ENCODE measurements at regions not wholly inside any gene's neighbourhood (a gene's known extent, or its start where the extent isn't known, plus 50 kb on each side); places are given as distances from the start of the nearest gene placed in this dataset.

GRCh38 chrX:44705817-44706551 lies 137.8 kb upstream of the DUSP21 start (continued):
- TF ChIP-seq, protein P1, sequence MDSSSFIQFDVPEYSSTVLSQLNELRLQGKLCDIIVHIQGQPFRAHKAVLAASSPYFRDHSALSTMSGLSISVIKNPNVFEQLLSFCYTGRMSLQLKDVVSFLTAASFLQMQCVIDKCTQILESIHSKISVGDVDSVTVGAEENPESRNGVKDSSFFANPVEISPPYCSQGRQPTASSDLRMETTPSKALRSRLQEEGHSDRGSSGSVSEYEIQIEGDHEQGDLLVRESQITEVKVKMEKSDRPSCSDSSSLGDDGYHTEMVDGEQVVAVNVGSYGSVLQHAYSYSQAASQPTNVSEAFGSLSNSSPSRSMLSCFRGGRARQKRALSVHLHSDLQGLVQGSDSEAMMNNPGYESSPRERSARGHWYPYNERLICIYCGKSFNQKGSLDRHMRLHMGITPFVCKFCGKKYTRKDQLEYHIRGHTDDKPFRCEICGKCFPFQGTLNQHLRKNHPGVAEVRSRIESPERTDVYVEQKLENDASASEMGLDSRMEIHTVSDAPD (CRISPR knock-in tag; IDR thresholded peaks at IDR 0.05): peak; percentile 63; the same call in 1 of the 2 replicates
- TF ChIP-seq, protein P2, sequence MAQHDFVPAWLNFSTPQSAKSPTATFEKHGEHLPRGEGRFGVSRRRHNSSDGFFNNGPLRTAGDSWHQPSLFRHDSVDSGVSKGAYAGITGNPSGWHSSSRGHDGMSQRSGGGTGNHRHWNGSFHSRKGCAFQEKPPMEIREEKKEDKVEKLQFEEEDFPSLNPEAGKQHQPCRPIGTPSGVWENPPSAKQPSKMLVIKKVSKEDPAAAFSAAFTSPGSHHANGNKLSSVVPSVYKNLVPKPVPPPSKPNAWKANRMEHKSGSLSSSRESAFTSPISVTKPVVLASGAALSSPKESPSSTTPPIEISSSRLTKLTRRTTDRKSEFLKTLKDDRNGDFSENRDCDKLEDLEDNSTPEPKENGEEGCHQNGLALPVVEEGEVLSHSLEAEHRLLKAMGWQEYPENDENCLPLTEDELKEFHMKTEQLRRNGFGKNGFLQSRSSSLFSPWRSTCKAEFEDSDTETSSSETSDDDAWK (CRISPR knock-in tag; IDR thresholded peaks at IDR 0.05): no peak
- TF ChIP-seq, protein P3, sequence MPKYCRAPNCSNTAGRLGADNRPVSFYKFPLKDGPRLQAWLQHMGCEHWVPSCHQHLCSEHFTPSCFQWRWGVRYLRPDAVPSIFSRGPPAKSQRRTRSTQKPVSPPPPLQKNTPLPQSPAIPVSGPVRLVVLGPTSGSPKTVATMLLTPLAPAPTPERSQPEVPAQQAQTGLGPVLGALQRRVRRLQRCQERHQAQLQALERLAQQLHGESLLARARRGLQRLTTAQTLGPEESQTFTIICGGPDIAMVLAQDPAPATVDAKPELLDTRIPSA (CRISPR knock-in tag; IDR thresholded peaks at IDR 0.05; ENCODE audit: borderline replicate concordance): no peak
- TF ChIP-seq CREM (IDR thresholded peaks at IDR 0.05) (peak; percentile 27; the same call in 1 of the 2 replicates), CREM (CRISPR knock-in tag; IDR thresholded peaks at IDR 0.05) (no peak), HOXA9 (CRISPR knock-in tag; IDR thresholded peaks at IDR 0.05; ENCODE audit: borderline replicate concordance) (no peak; the same call in 1 of the 2 replicates), PLSCR1 (CRISPR knock-in tag; IDR thresholded peaks at IDR 0.05; ENCODE audit: borderline replicate concordance) (no peak), THRA (CRISPR knock-in tag; IDR thresholded peaks at IDR 0.05; ENCODE audit: borderline replicate concordance) (no peak), POLR2AphosphoS2 (IDR thresholded peaks at IDR 0.05; ENCODE audit: low read depth, low read length) (no peak), EP300 (IDR thresholded peaks at IDR 0.05; ENCODE audit: low read depth in 2 of 2, low read length in 2 of 2) (peak in 1 of 2 experiments; percentile 57; a peak in 2 of 4 replicates), EP300 (CRISPR knock-in tag; IDR thresholded peaks at IDR 0.05; ENCODE audit: borderline replicate concordance) (no peak; the same call in 1 of the 2 replicates), CEBPB (IDR thresholded peaks at IDR 0.05; ENCODE audit: borderline replicate concordance, low read depth, low read length) (no peak), REXO4 (CRISPR knock-in tag; IDR thresholded peaks at IDR 0.05; ENCODE audit: borderline replicate concordance) (no peak), ZNF543 (CRISPR knock-in tag; IDR thresholded peaks at IDR 0.05) (no peak), MIXL1 (CRISPR knock-in tag; IDR thresholded peaks at IDR 0.05) (no peak), KDM4B (CRISPR knock-in tag; IDR thresholded peaks at IDR 0.05) (no peak), ZNF451 (CRISPR knock-in tag; IDR thresholded peaks at IDR 0.05) (no peak), FOXP1 (IDR thresholded peaks at IDR 0.05) (no peak), FOXP1 (CRISPR knock-in tag; IDR thresholded peaks at IDR 0.05) (no peak), BCL6 (CRISPR knock-in tag; IDR thresholded peaks at IDR 0.05) (peak; percentile 81), SALL1 (CRISPR knock-in tag; IDR thresholded peaks at IDR 0.05) (peak; percentile 74), TAF1 (CRISPR knock-in tag; IDR thresholded peaks at IDR 0.05) (no peak), ZNF207 (IDR thresholded peaks at IDR 0.05; ENCODE audit: borderline replicate concordance) (no peak), ZNF180 (CRISPR knock-in tag; IDR thresholded peaks at IDR 0.05; ENCODE audit: borderline replicate concordance, low read depth) (no peak), ZFY (CRISPR knock-in tag; IDR thresholded peaks at IDR 0.05) (0 out of 2 replicates have a peak, but pooled peaks have one; percentile 15), TP53 (CRISPR knock-in tag; conservative IDR thresholded peaks at IDR 0.05) (no peak)
- TF ChIP-seq, protein P4, sequence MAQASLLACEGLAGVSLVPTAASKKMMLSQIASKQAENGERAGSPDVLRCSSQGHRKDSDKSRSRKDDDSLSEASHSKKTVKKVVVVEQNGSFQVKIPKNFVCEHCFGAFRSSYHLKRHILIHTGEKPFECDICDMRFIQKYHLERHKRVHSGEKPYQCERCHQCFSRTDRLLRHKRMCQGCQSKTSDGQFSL (CRISPR knock-in tag; IDR thresholded peaks at IDR 0.05): no peak

Measured in HepG2 (cell line).